AG09309 (cell line): ENCODE measurements at regions not wholly inside any gene's neighbourhood (a gene's known extent, or its start where the extent isn't known, plus 50 kb on each side); places are given as distances from the start of the nearest gene placed in this dataset.

Experiments used
- DNase-seq: peaks from one replicate; pipeline ENCODE4 v3.0.0-alpha.2; 2010; ENCODE audit warnings: low read depth
- H3K4me3 ChIP-seq: 2 replicates; pipeline ENCODE4 v1.5.1; 2011; ENCODE audit warnings: mild to moderate bottlenecking, low read depth, low read length, moderate library complexity; ENCODE audit not compliant: control insufficient read depth
- TF ChIP-seq, protein P1 (sequence below): IDR thresholded peaks from 2 replicates; pipeline ENCODE4 v1.5.1; 2011; ENCODE audit warnings: mild to moderate bottlenecking, low read depth, low read length, inconsistent platforms; ENCODE audit not compliant: insufficient read depth, control insufficient read depth; ENCODE audit errors: missing control alignments

DNA sequence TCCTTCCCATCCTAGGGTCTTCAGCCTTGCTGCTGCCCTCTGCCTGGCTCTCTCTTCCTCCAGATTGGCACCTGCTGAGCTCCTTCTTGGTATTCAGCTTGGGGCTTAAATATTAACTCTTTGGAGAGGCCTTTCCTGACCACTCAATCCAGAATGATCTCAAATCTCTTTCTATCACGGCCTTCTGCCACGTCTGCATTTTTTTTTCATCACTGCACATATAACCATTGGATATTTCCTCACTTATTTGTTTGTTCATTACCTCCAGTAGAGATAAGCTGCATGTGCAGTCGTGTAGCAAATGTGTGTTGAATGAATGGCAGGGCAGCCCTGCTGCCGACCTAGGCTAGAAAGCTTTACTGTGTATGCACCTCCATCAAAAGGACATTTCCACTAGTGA lies 51.6 kb upstream of the MPP7 start:
- DNase-seq, result no peak
- H3K4me3 ChIP-seq, result no peak overlapping the region

DNA sequence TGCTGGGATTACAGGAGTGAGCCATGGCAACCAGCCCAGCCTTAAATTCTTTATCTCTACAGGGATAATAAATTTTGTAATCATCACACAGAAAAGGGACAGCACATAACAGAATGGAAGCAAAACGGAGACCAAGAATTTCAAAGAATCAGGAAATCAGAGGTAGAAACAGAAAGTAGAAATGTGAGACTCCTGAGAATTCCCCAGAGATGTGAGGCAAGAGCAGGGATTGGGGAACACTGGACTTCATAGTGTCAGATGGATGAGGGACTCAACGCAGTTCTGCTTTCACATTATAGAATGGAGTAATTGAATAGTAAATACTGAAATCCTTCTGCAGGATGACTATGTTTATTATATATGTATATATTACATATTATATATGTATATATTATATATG lies 52.5 kb upstream of the MPP7 start:
- DNase-seq, result no peak

More for the DNA sequence above, 51.6 kb upstream of the MPP7 start:
- TF ChIP-seq, protein P1, sequence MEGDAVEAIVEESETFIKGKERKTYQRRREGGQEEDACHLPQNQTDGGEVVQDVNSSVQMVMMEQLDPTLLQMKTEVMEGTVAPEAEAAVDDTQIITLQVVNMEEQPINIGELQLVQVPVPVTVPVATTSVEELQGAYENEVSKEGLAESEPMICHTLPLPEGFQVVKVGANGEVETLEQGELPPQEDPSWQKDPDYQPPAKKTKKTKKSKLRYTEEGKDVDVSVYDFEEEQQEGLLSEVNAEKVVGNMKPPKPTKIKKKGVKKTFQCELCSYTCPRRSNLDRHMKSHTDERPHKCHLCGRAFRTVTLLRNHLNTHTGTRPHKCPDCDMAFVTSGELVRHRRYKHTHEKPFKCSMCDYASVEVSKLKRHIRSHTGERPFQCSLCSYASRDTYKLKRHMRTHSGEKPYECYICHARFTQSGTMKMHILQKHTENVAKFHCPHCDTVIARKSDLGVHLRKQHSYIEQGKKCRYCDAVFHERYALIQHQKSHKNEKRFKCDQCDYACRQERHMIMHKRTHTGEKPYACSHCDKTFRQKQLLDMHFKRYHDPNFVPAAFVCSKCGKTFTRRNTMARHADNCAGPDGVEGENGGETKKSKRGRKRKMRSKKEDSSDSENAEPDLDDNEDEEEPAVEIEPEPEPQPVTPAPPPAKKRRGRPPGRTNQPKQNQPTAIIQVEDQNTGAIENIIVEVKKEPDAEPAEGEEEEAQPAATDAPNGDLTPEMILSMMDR, result no peak

DNA sequence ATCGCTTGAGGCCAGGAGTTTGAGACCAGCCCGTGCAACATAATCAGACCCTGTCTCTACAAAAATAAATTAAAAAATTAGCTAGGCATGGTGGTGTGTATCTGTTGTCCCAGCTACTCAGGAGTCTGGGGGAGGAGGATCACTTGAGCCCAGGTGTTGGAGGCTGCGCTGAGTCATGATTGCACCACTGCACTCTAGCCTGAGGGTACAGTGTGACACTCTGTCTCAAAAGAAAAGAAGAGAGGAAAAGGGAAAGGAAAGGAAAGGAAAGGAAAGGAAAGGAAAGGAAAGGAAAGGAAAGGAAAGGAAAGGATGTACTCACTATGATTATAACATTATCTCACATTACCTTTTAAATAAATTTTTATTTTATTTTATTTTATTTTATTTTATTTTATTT lies 56.5 kb upstream of the MPP7 start:
- TF ChIP-seq, protein P1, result no peak
- no peak overlapping the region for H3K4me3 ChIP-seq
- no peak for DNase-seq

More for the DNA sequence above, 52.5 kb upstream of the MPP7 start:
- TF ChIP-seq, protein P1, result no peak
- H3K4me3 ChIP-seq, result no peak overlapping the region

DNA sequence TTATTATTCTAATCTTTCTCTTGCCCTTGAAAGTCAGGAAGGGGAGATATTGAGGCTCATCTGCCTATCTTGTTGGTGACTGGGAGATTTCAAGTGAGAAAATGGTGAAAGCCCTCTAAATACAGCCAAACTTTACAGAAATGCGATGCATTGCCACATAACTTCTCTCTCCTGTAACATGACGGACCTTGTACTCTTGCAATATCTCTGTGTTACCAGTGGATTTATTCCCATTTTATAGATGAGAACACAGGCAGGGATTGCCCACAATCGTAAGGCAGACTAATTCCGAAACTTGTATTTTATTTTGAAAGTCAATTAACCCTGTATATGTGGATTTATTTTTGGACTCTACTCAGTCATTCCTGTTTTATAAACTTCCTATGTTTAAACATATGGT lies 57.3 kb upstream of the MPP7 start:
- TF ChIP-seq, protein P1, result no peak
- DNase-seq, result no peak
- H3K4me3 ChIP-seq, result no peak overlapping the region

DNA sequence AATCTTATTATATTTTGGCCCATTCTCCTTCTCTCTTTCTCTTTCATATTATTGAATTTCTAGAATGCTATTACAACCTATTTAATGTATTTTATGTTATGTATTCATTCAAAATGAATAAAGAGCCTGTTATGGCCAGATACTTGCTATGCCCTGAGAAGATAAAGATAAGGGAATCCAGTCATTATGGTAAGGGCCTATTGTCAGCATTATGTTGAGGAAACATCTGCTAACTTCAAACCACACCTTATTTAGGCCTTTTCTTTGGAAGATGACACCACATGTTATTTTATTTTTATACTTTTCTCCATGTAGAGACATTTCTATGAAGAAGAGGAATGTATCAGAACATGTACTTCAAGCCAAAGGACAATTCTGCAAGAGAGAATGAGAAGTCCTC lies 60.5 kb upstream of the MPP7 start:
- TF ChIP-seq, protein P1, result no peak
- no peak overlapping the region for H3K4me3 ChIP-seq

DNA sequence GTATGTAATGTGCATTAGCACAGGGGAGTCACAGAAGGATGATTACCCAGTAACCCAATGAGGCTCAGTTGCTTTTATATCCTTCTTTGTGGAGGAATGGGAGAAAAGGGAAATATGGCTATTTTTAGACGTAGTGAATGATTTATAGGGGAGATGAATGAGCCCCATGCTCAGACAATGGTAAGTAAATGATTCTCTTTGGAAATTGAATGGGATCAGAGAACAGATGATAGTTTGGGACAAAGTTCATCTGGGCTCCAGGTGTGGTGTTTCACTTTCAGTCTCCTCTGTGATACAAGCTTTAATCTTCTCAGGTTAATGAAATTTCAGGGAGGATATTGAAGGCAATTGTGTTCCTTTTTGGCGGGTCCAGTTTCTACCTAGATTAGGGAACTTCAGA lies 63.0 kb upstream of the MPP7 start:
- H3K4me3 ChIP-seq, result no peak overlapping the region
- DNase-seq, result no peak
- TF ChIP-seq, protein P1, result no peak

More for the DNA sequence above, 60.5 kb upstream of the MPP7 start:
- DNase-seq, result no peak

DNA sequence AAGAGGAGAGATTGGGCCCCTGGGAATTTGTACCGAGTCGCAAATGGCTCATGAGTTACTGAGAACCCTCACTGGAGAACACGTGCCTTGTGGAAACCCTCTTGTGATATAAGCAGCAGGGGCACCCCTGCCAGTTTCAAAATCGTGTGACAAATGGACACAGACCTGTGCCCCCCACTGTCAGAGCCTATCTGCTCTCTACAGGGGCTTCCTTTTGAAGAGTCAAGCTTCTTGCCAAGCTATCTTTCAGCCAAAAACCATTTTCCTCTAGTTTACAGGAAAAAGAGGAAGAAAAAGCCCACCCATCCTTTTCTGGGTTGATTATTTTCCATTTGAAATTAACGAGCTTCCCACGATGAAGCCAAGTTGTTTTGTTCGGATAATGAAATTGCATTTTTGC lies 64.1 kb upstream of the MPP7 start:
- TF ChIP-seq, protein P1, result no peak
- H3K4me3 ChIP-seq, result no peak overlapping the region
- no peak for DNase-seq
